SK-N-SH treated with all-trans-retinoic acid at 6 μM for 48 hours (cell line): ENCODE measurements at regions not wholly inside any gene's neighbourhood (a gene's known extent, or its start where the extent isn't known, plus 50 kb on each side); places are given as distances from the start of the nearest gene placed in this dataset.
"Not testable (repeated sequence)": the region's sequence is repeated elsewhere in the genome, so short reads cannot be mapped to it uniquely, and the experiment has no call there.

Experiments used
- ATAC-seq: fragments of 200-7000 bp; cut with Tn5 transposase; 3 replicates; pipeline ENCODE4 v1.9.1; 2020; ENCODE audit warnings: mild to moderate bottlenecking, moderate library complexity
- ARNTL ChIP-seq: fragments of 450-650 bp; formaldehyde crosslinking; IDR thresholded peaks from 2 replicates; pipeline ENCODE4 v1.5.0; 2020; ENCODE audit warnings: low read depth, mild to moderate bottlenecking, moderate library complexity, borderline replicate concordance
- BACH2 ChIP-seq: fragments of 250-450 bp; sonication (Bioruptor Pico); IDR thresholded peaks from 2 replicates; pipeline ENCODE4 v1.9.0; 2021; ENCODE audit warnings: mild to moderate bottlenecking, borderline replicate concordance
- CSDC2 ChIP-seq: fragments of 250-450 bp; sonication (Bioruptor Pico); IDR thresholded peaks from 2 replicates; pipeline ENCODE4 v1.5.0; 2020; ENCODE audit warnings: mild to moderate bottlenecking, moderate library complexity
- ESRRG ChIP-seq: fragments of 250-450 bp; sonication (Bioruptor Pico); IDR thresholded peaks from 2 replicates; pipeline ENCODE4 v1.6.1; 2021; ENCODE audit warnings: mild to moderate bottlenecking
- GLIS3 ChIP-seq: fragments of 250-450 bp; sonication (Bioruptor Pico); IDR thresholded peaks from 2 replicates; pipeline ENCODE4 v1.5.0; 2020; ENCODE audit warnings: mild to moderate bottlenecking, moderate library complexity
- ISL1 ChIP-seq: fragments of 250-450 bp; sonication (Bioruptor Pico); IDR thresholded peaks from 2 replicates; pipeline ENCODE4 v2.1.2; 2022; ENCODE audit warnings: mild to moderate bottlenecking, moderate library complexity
- POU6F1 ChIP-seq: fragments of 250-450 bp; sonication (Bioruptor Pico); IDR thresholded peaks from 2 replicates; pipeline ENCODE4 v1.8.0; 2021; ENCODE audit warnings: low read depth, mild to moderate bottlenecking, moderate library complexity, borderline replicate concordance
- PPARA ChIP-seq: fragments of 250-450 bp; sonication (Bioruptor Pico); IDR thresholded peaks from 2 replicates; pipeline ENCODE4 v1.5.0; 2020; ENCODE audit warnings: mild to moderate bottlenecking, borderline replicate concordance
- RARB ChIP-seq: fragments of 250-450 bp; sonication (Bioruptor Pico); IDR thresholded peaks from 2 replicates; pipeline ENCODE4 v1.8.0; 2021; ENCODE audit warnings: mild to moderate bottlenecking, moderate library complexity
- SNAI2 ChIP-seq: fragments of 250-450 bp; sonication (Bioruptor Pico); IDR thresholded peaks from 2 replicates; pipeline ENCODE4 v1.5.0; 2020; ENCODE audit warnings: mild to moderate bottlenecking, moderate library complexity
- TCF4 ChIP-seq: fragments of 250-450 bp; sonication (Bioruptor Pico); IDR thresholded peaks from 2 replicates; pipeline ENCODE4 v1.8.0; 2021; ENCODE audit warnings: mild to moderate bottlenecking, moderate library complexity, borderline replicate concordance
- TOX ChIP-seq: fragments of 250-450 bp; sonication (Bioruptor Pico); IDR thresholded peaks from 2 replicates; pipeline ENCODE4 v1.8.0; 2021; ENCODE audit warnings: mild to moderate bottlenecking, moderate library complexity, borderline replicate concordance
- ZC3H10 ChIP-seq: fragments of 250-450 bp; sonication (Bioruptor Pico); IDR thresholded peaks from 2 replicates; pipeline ENCODE4 v1.5.1; 2021; ENCODE audit warnings: mild to moderate bottlenecking, moderate library complexity
- ZFP3 ChIP-seq: fragments of 250-450 bp; sonication (Bioruptor Pico); IDR thresholded peaks from 2 replicates; pipeline ENCODE4 v1.5.0; 2020; ENCODE audit warnings: mild to moderate bottlenecking, moderate library complexity
- ZFP30 ChIP-seq: fragments of 450-650 bp; formaldehyde crosslinking; IDR thresholded peaks from 2 replicates; pipeline ENCODE4 v1.5.0; 2022; ENCODE audit warnings: mild to moderate bottlenecking, moderate library complexity
- ZNF565 ChIP-seq: fragments of 450-650 bp; formaldehyde crosslinking; conservative IDR thresholded peaks from 2 replicates; pipeline ENCODE4 v1.5.0; 2020; ENCODE audit warnings: low read depth, mild to moderate bottlenecking, moderate library complexity
- ZNF70 ChIP-seq: fragments of 450-650 bp; formaldehyde crosslinking; IDR thresholded peaks from 2 replicates; pipeline ENCODE4 v1.5.0; 2020; ENCODE audit warnings: mild to moderate bottlenecking, moderate library complexity
- TF ChIP-seq, protein P1 (sequence below): fragments of 250-450 bp; sonication (Bioruptor Pico); IDR thresholded peaks from 2 replicates; pipeline ENCODE4 v1.5.0; 2020; ENCODE audit warnings: mild to moderate bottlenecking, moderate library complexity
- TF ChIP-seq, protein P2 (sequence below): fragments of 250-450 bp; sonication (Bioruptor Pico); IDR thresholded peaks from 2 replicates; pipeline ENCODE4 v1.5.1; 2020; ENCODE audit warnings: low read depth, mild to moderate bottlenecking, moderate library complexity
- TF ChIP-seq, protein P3 (sequence below): fragments of 250-450 bp; sonication (Bioruptor Pico); IDR thresholded peaks from 2 replicates; pipeline ENCODE4 v1.5.1; 2021; ENCODE audit warnings: mild to moderate bottlenecking, moderate library complexity
- TF ChIP-seq, protein P4 (sequence below): fragments of 250-450 bp; sonication (Bioruptor Pico); IDR thresholded peaks from 2 replicates; pipeline ENCODE4 v1.8.0; 2020; ENCODE audit warnings: mild to moderate bottlenecking, moderate library complexity, borderline replicate concordance

DNA sequence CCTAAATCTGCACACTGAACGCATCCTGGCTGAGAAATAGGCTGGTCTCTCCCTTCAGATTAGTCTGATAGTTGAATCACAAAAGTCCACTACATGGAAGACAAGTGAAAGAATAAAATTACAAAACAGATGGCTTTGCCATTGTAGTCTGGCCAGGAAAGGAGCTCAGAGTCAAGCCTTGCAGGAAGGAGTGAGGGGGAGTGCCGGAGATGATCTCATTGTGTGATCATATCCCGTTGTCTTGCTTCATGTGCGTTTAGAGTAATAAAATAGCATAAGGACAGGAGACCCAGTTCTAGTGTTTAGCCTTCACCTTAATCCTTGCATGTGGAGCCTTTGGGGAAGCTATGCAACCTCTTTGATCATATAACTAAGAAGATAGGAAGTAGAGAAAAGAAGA lies 666.7 kb upstream of the RAG2 start:
- no peak for ATAC-seq
- TF ChIP-seq ISL1 (CRISPR knock-in tag) (no peak), ESRRG (CRISPR knock-in tag) (no peak), ZFP30 (CRISPR knock-in tag) (no peak), ZC3H10 (no peak), RARB (CRISPR knock-in tag) (no peak), BACH2 (CRISPR knock-in tag) (no peak), GLIS3 (CRISPR knock-in tag) (no peak), TOX (no peak), ARNTL (CRISPR knock-in tag) (no peak), POU6F1 (CRISPR knock-in tag) (no peak), PPARA (CRISPR knock-in tag) (no peak), ZFP3 (CRISPR knock-in tag) (no peak), CSDC2 (CRISPR knock-in tag) (no peak), TCF4 (CRISPR knock-in tag) (no peak), ZNF565 (CRISPR knock-in tag) (no peak)
- TF ChIP-seq, protein P1, sequence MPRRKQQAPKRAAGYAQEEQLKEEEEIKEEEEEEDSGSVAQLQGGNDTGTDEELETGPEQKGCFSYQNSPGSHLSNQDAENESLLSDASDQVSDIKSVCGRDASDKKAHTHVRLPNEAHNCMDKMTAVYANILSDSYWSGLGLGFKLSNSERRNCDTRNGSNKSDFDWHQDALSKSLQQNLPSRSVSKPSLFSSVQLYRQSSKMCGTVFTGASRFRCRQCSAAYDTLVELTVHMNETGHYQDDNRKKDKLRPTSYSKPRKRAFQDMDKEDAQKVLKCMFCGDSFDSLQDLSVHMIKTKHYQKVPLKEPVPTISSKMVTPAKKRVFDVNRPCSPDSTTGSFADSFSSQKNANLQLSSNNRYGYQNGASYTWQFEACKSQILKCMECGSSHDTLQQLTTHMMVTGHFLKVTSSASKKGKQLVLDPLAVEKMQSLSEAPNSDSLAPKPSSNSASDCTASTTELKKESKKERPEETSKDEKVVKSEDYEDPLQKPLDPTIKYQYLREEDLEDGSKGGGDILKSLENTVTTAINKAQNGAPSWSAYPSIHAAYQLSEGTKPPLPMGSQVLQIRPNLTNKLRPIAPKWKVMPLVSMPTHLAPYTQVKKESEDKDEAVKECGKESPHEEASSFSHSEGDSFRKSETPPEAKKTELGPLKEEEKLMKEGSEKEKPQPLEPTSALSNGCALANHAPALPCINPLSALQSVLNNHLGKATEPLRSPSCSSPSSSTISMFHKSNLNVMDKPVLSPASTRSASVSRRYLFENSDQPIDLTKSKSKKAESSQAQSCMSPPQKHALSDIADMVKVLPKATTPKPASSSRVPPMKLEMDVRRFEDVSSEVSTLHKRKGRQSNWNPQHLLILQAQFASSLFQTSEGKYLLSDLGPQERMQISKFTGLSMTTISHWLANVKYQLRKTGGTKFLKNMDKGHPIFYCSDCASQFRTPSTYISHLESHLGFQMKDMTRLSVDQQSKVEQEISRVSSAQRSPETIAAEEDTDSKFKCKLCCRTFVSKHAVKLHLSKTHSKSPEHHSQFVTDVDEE = no peak
- TF ChIP-seq, protein P2, sequence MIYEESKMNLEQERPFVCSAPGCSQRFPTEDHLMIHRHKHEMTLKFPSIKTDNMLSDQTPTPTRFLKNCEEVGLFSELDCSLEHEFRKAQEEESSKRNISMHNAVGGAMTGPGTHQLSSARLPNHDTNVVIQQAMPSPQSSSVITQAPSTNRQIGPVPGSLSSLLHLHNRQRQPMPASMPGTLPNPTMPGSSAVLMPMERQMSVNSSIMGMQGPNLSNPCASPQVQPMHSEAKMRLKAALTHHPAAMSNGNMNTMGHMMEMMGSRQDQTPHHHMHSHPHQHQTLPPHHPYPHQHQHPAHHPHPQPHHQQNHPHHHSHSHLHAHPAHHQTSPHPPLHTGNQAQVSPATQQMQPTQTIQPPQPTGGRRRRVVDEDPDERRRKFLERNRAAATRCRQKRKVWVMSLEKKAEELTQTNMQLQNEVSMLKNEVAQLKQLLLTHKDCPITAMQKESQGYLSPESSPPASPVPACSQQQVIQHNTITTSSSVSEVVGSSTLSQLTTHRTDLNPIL = no peak
- TF ChIP-seq, all 23 proteins: peak for 0

DNA sequence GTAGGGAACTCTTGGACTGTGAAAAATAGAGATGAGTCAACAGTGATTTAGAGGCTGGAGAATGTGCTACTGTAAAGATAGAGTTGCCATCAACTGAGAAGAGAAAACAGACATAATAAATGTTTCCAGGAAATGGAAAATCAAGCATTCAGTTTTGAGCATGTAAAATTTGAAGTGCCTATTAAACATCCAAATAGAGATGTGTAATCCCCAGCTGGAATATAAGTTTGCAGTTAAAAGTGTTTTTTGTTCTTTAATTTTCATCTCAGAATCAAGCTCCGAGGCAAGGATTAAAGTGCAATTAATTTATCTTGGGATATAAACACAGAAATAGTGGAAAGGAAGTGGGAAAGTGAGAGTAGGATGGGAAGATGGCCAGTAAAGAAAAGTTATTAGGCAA lies 666.0 kb upstream of the RAG2 start:
- TF ChIP-seq ZC3H10 = no peak
- TF ChIP-seq GLIS3 (CRISPR knock-in tag) = no peak
- no peak for TF ChIP-seq SNAI2
- TF ChIP-seq ZNF70 (CRISPR knock-in tag) = no peak
- TF ChIP-seq, protein P1 = no peak
- TF ChIP-seq TOX = no peak
- TF ChIP-seq TCF4 (CRISPR knock-in tag) = no peak
- TF ChIP-seq CSDC2 (CRISPR knock-in tag) = no peak
- no peak for ATAC-seq

DNA sequence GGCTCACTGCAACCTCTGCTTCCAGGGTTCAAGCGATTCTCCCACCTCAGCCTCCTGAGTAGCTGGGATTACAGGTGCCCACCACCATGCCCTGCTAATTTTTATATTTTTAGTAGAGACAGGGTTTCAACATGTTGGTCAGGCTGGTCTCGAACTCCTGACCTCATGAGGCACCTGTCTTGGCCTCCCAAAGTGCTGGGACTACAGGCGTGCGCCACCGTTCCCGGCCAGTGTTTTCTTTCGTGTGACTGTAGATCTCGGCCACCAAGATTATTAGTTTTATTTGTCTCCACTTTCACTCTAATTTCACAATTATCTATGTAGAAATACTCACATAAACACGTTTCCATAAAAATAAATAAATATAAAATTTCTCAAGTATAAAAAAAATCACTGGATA lies 665.4 kb upstream of the RAG2 start:
- not testable (repeated sequence) for ATAC-seq

GRCh38 chr11:37259734-37260133 lies 661.7 kb upstream of the RAG2 start:
- ATAC-seq = no peak
- TF ChIP-seq ZNF565 (CRISPR knock-in tag) = no peak
- TF ChIP-seq BACH2 (CRISPR knock-in tag) = no peak
- no peak for TF ChIP-seq ISL1 (CRISPR knock-in tag)
- TF ChIP-seq, protein P1 = no peak
- TF ChIP-seq SNAI2 = no peak
- TF ChIP-seq GLIS3 (CRISPR knock-in tag) = no peak
- TF ChIP-seq, protein P3, sequence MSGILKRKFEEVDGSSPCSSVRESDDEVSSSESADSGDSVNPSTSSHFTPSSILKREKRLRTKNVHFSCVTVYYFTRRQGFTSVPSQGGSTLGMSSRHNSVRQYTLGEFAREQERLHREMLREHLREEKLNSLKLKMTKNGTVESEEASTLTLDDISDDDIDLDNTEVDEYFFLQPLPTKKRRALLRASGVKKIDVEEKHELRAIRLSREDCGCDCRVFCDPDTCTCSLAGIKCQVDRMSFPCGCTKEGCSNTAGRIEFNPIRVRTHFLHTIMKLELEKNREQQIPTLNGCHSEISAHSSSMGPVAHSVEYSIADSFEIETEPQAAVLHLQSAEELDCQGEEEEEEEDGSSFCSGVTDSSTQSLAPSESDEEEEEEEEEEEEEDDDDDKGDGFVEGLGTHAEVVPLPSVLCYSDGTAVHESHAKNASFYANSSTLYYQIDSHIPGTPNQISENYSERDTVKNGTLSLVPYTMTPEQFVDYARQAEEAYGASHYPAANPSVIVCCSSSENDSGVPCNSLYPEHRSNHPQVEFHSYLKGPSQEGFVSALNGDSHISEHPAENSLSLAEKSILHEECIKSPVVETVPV (CRISPR knock-in tag) = no peak
- TF ChIP-seq TCF4 (CRISPR knock-in tag) = no peak
- no peak for TF ChIP-seq RARB (CRISPR knock-in tag)
- no peak for TF ChIP-seq ZNF70 (CRISPR knock-in tag)
- TF ChIP-seq, protein P4, sequence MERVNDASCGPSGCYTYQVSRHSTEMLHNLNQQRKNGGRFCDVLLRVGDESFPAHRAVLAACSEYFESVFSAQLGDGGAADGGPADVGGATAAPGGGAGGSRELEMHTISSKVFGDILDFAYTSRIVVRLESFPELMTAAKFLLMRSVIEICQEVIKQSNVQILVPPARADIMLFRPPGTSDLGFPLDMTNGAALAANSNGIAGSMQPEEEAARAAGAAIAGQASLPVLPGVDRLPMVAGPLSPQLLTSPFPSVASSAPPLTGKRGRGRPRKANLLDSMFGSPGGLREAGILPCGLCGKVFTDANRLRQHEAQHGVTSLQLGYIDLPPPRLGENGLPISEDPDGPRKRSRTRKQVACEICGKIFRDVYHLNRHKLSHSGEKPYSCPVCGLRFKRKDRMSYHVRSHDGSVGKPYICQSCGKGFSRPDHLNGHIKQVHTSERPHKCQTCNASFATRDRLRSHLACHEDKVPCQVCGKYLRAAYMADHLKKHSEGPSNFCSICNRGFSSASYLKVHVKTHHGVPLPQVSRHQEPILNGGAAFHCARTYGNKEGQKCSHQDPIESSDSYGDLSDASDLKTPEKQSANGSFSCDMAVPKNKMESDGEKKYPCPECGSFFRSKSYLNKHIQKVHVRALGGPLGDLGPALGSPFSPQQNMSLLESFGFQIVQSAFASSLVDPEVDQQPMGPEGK (CRISPR knock-in tag) = no peak
- TF ChIP-seq ZFP3 (CRISPR knock-in tag) = no peak
- no peak for TF ChIP-seq TOX
